ENCODE measurements at regions not wholly inside any gene's neighbourhood (a gene's known extent, or its start where the extent isn't known, plus 50 kb on each side); places are given as distances from the start of the nearest gene placed in this dataset.

- TF ChIP-seq CTCF (optimal IDR thresholded peaks at IDR 0.05 in 1 of 3, IDR thresholded peaks at IDR 0.05 in 1 of 3, conservative IDR thresholded peaks at IDR 0.05 in 1 of 3; ENCODE audit: extremely low read depth in 1 of 3, insufficient read depth in 2 of 3, low read length in 3 of 3): no peak
- no peak for TF ChIP-seq EZH2 (IDR thresholded peaks at IDR 0.05; ENCODE audit: low read length)
These were observed 348.6 kb downstream of the CXXC4 start for GRCh38 chr4:104146048-104146447.
